ENCODE measurements at regions not wholly inside any gene's neighbourhood (a gene's known extent, or its start where the extent isn't known, plus 50 kb on each side); places are given as distances from the start of the nearest gene placed in this dataset.

DNA sequence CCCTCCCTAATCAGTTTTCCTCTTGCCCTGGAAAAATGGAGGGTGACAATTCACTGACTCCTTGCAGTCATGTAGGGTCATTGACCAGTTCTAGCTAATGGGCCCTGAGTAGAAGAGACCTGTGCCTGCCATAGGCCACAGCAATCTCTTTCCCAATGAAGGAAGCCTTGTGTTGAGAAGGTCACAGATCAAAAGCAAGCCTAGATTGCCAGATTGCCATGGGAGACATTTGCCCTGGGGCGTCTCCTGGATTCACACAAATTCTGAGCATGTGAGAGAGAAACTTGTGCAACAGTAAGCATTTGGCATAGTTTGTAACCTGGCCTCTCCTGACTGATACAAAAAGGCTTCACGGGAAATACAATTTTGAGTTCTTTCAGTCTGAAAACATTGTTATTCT lies 148.0 kb downstream of the NUDT12 start:
- TF ChIP-seq BHLHE40 (IDR thresholded peaks at IDR 0.05; ENCODE audit: borderline replicate concordance) (no peak), ELF4 (IDR thresholded peaks at IDR 0.05) (no peak), HDGF (IDR thresholded peaks at IDR 0.05; ENCODE audit: borderline replicate concordance) (no peak), SUZ12 (IDR thresholded peaks at IDR 0.05) (no peak), TARDBP (IDR thresholded peaks at IDR 0.05) (no peak), SP1 (IDR thresholded peaks at IDR 0.05) (no peak), FOXK2 (IDR thresholded peaks at IDR 0.05) (no peak), NFRKB (IDR thresholded peaks at IDR 0.05) (no peak), FOXM1 (IDR thresholded peaks at IDR 0.05; ENCODE audit: borderline replicate concordance) (no peak), FOXA1 (IDR thresholded peaks at IDR 0.05) (no peak), ARNT (IDR thresholded peaks at IDR 0.05) (no peak), ZNF384 (IDR thresholded peaks at IDR 0.05) (no peak)
